OCI-LY3 (cell line): ENCODE measurements at regions not wholly inside any gene's neighbourhood (a gene's known extent, or its start where the extent isn't known, plus 50 kb on each side); places are given as distances from the start of the nearest gene placed in this dataset.

Experiments used
- CTCF ChIP-seq: fragments of 200-600, 300-600 bp; sonication (generic); IDR thresholded peaks from 2 replicates; pipeline ENCODE4 v1.5.1; 2014; ENCODE audit warnings: antibody characterized with exemption, low read length, low read depth
- EZH2phosphoT487 ChIP-seq: fragments of 200-600 bp; shearing (Covaris generic); IDR thresholded peaks from 2 replicates; pipeline ENCODE4 v1.6.1; 2018; ENCODE audit warnings: antibody characterized with exemption, mixed run types, low read depth

- TF ChIP-seq EZH2phosphoT487, result no peak
- no peak for TF ChIP-seq CTCF
These were observed 207.8 kb downstream of the RAMP3 start for GRCh38 chr7:45365341-45365740.
